GM04503 (cell line): ENCODE measurements at regions not wholly inside any gene's neighbourhood (a gene's known extent, or its start where the extent isn't known, plus 50 kb on each side); places are given as distances from the start of the nearest gene placed in this dataset.
A peak's percentile ranks its signal among the peaks of the same experiment; 100 is the strongest.

ENCODE experiments used
- DNase-seq: peaks from one replicate; pipeline ENCODE4 v3.0.0-alpha.2; 2012; ENCODE audit warnings: low read depth

DNA sequence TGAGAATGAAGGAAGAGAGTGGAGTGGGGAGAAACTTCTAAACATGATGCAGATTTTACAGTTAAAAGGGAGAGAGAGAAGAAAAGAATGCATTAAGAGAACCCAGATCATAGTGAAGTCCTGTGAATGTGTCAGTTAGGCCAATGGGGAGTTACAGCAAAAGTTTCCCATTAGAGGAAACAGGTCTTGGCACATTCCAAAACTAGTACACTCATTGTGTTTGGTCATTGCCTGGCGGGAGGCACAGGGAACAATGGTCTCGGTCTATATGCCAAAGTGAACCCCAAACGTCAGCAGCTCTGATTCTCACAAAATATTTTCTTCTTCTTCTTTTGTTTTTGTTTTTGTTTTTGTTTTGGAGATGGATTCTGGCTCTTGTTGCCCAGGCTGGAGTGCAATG lies 284.5 kb upstream of the CTSO start:
- DNase-seq = no peak

DNA sequence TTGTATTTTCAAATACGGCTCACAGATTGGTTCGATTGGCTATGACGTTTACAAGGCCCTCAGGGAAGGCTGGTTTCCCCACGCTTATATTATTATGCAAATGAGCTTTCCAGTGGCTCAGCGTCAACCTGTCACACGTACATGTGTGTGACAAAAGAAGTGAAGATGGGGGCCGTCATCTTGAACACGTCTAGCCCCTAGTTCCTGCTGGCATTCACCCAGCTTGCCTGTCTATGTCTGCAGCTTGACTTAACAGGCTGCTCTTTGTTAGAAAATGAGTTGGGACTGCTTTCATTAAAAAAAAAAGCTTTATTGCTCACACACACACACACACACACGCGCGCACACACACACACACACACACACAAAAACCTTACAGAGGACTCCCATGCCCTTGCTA lies 283.6 kb upstream of the CTSO start:
- no peak for DNase-seq

DNA sequence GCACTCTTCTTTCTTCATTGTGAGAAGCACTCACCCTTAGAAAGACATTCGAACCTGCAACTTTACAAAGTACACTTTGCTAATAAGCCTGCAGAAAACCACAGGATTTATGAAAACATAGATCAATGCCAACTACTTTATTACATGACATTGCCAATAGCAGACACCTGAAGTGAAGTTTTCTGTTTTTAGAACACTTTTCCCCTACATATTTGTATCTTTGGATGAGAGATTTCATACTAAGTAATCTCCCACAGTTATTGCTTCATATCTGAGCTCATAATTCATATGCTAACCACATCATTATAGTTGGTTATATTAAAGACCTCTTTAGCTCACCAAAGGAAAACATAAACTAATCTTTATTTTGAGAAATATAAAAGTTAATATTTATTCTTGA lies 276.5 kb upstream of the CTSO start:
- peak; percentile 11 for DNase-seq

DNA sequence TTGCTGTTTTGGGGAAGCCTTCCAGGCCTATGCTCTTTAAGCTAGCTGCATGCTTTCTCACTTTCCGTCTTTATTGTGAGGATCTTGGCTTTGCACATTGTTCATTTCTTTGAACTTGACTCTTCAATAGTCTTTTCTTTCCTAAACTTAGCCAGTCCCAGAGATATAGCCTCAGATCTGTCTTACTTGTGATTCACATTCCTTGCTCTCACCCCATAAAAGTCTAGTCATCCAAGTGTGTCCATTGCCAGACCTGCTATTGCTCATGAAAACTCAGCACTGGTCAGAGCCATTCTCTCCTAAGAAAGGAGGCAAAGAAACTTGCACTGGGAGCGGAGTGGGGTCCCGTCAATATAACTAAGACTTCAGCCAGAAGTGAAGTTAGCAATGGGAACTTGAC lies 275.0 kb upstream of the CTSO start:
- DNase-seq = peak; percentile 7

DNA sequence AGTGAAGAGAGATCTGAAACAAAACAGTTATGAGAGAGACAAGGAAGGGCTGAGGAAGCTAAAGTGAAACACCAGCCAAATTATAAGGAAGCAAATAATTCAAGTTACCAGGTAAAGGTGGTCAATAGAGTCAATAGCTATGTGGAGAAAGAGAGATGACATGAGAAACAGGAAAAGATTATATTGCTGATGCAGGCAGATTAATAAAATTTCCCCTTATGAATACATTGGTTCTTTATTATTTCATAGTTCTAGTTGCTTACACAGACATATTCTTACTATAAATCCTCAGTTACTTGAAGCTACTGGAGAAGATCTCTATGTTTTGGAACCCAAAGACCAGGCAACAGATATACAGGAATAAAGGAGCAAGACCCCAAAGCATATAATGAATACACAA lies 273.7 kb upstream of the CTSO start:
- DNase-seq = no peak

DNA sequence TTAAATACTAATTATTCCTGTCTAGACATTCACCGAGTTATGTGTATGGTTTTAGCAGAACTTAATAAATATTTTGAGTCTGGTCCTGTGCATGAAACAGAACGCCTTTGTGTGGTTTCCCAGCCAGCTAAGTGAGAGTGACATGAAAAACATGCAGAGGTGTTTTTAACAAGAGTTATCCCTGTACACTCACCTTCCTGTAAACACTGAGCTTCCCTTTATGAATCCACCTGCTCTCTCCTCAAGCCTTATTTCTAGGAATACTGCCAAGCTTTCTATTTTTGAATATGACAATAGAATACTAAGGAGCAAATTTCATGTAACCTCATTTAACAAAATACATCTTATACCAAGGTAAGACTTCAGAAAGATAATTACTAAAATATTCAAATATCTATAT lies 270.3 kb upstream of the CTSO start:
- no peak for DNase-seq

DNA sequence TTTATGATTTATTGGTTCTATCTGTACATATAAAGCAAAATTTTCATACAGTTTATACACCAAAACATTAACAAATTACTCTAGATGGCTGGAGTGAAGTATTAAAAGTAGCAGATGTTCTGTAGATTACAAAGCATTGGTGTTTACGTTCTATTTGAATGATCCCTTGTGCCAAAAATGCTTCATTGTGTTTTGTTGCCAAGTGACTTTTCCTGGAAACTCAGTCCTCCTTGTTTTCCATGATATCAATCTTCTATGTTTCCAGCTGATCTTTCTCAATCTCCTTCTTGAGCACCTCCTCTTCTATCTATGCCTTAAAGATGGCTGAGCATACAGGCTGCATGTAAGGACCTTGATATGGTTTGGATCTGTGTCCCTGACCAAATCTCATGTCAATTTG lies 263.6 kb upstream of the CTSO start:
- DNase-seq = no peak

DNA sequence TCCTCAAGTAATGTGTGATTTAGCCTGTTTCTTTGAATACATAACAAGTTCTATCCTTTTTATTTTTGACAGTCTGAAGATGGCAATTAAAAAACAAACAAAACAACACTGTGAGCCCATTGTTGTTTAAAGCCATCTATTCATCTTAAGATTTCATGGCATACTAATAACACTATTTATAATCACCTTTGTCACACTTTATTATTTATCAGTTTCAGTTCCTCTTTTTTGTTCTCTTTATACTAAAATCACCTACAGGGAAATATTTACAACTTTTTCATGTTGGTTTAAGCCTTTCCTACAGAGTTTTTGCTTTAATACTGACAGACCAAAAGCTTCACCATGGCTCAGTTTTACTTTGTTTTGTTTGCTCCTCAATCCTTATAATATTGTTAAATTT lies 247.4 kb upstream of the CTSO start:
- DNase-seq = no peak

DNA sequence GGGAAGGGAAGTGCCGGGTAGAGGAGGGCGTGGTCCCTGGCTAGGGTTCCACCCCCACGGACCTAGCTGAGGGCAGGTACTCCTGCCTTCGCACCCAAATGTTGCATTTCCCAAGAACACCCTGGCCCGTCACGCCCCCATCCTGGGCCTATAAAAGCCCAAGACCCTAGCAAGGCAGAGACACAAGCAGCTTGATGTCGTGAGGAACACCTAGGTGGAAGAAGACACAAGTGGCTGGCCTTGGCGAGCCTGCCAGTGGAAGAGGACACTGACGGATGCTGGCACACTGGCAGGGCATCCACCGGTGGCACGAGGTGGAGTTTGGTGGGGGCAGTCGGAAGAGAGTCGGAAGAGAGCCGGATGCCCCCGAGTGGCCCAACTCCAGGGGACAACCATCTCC lies 244.8 kb upstream of the CTSO start:
- no peak for DNase-seq

DNA sequence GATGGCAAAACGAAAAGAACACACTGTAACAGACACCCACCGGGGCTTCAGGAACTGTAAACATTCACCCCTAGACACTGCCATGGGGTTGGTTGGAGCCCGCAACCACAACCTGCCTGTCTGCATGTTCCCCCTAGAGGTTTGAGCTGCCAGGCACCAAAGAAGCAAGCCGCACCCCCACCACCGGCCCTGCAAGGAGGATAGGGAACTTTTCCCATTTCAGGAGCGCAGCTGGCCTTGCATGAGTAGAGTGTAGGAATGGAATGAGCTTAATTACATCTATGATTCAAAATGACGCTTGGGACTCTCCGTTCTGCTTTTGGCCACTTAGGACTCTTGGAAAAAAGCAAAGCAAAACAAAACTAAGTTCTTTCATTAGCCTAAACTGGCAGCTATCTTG lies 243.6 kb upstream of the CTSO start:
- no peak for DNase-seq

DNA sequence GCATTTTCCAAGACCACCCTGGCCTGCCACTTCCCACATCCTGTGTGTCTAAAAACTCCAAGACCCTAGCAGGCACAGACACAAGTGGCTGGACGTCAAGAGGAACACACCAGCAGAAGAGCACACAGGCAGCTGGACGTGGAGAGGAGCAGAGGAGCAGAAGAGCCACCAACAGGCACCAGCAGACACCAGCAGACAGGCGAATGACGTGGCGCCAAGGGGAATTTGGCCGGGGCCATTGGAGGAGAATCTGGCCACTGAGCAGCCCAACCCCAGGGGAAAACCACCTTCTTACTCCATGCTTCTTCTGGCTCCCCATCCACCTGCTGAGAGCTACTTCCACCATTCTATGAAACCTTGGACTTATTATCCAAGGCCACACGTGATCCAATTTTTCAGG lies 243.1 kb upstream of the CTSO start:
- DNase-seq = no peak

DNA sequence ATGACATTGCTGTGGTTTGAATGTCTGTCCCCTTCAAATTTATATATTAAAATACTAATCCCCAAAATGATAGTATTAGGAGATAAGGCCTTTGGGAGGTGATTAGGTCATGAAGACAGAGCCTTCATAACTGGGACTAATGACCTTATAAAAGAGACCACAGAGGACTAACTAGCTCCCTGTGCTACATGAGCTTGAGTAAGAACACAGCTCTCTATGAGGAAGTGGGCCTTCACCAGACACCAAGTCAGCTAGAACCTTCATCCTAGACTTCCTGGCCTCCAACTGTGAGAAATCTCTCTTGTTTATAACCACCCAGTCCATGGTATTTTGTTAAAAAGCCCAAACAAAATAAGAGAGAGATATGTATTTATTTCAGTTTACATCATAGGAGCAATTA lies 242.2 kb upstream of the CTSO start:
- DNase-seq = no peak

DNA sequence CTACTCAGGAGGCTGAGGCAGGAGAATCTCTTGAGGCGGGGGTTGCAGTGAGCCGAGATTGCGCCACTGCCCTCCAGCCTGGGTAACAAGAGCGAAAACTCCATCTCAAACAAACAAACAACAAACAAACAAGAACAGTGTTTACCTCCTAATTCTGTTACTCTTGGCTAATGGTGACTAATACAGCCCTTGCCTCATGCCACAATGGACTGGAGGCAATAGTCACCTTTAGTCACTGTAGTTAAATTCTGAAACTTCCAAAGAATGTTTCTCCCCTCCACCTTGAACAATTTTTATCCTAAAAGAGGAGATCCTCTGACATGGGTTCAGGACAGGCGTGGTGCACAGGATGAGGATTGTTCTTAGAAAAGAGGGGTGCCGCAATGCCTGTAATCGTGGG lies 241.2 kb upstream of the CTSO start:
- no peak for DNase-seq

DNA sequence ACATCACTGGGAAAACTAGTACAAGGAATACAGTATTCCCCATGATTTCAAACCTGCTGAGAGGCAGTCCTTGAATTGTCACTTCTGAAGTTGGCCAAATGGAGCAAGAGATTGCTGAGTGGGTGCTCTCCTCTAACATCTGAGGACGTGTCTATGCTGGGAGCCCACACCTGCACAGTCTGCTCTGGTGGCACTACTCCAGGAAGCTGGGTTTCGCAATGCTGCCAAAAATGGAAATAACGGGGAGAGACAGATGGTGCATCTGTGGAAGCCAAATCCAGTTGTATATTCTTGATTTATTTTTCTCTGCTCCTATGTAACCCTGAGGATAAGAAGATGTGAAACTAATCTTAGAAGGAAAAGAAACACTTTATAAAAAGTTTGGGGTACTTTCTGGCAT lies 240.1 kb upstream of the CTSO start:
- no peak for DNase-seq

DNA sequence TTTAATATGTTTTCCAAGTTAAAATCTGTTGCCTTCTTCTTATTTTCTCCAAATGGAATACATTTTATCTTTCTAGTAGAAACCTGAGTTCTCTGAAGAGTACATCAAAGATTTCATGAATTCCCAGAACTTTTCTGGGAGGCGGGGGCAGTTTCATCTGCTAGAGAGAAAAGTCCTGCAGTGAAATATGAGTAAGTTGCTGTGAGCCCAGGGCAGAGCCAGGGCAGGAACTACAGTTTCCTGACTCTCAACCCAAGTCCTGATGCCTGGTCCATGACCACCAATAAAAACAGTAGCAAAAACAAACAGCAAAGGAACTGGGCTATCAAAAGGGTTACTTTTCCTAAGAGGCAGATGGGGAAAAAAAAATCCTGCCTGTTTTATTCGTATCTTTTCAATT lies 239.4 kb upstream of the CTSO start:
- no peak for DNase-seq

DNA sequence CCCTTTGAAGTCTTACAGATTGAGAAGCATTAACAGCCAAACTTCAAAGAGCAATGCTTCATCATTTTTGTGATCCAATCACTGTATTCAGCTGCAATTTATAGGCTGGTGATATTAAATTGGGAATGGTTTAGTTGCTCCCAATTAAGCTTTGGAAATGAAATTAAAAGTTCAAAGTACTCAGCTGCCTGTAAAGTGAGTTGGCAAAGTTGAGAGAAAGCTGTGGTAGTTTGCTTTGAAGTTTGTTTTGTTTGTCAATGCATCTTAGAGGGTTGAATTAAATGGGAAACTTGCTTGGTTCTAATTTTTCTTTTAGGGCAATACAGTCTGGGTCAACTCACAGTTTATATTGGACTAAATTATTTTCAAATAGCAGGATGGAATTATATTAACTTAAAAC lies 238.4 kb upstream of the CTSO start:
- DNase-seq = no peak

DNA sequence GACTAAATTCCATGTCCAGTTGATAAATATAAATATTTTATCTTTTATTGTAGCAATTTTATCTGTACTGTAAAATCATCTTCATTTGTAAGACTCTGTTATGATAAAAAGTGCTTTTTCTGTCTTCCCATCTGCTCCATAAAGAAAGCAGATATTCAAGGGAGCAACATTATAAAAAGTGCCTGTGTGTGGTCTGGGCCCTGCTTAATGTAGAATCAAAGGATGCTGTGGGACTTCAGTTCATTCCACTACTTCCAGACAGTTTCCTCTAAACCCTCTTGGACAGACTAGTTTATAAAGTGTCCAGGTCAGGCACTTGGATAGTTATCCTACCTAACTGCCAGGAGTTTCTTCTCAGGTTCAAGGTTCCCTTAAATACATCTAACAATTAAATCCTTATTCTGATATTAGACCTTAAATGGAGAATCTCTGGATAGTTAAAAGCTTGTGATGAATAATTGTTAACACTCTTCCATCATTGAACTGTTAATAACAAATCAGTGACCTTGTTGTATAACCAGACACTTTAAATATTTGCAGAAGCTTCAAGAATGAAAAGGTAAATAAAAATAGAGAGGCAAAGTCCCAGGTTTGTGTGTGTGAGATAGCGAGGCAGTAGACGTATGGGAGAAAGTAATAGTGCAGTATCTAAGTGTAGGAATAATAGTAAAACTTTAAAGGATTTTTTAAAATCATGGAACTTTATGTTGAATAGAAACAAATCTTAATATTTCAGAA lies 237.5 kb upstream of the CTSO start:
- no peak for DNase-seq

DNA sequence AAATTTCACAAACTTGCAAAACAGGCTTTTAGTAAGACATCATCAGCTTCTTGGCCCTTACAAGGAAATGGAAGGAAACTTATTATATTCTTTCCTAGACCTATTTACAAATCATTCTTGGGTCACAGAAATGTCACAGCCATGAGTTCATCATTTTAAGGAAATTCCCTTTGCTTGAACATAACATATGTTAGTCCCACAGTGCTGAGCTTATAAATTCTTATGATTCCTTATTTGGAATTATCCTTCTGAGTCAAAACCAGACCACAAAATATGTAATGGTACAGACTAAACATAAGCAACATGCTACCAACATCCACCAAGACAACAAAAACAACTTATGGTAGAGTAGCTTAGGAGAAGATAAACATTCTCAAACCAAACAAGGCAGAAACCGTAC lies 236.9 kb upstream of the CTSO start:
- peak; percentile 37 for DNase-seq

DNA sequence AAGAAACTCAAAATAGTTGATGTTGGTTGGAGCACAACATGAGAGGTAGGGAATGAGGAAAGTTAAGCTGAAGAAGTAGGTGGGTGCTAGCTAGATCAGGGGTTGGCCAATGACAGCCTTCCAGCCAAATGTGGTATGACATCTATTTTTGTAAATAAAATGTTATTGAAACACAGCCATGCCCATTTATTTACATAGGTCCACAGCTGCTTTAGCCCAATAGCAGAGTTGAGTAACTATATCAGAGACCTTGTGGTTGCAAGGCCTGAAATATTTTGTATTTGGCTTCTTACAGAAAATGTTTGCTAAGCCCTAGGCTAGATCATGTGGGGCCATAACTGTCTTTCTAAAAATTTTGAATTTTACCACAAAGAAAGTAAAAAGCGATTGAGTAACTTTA lies 234.9 kb upstream of the CTSO start:
- DNase-seq = no peak

DNA sequence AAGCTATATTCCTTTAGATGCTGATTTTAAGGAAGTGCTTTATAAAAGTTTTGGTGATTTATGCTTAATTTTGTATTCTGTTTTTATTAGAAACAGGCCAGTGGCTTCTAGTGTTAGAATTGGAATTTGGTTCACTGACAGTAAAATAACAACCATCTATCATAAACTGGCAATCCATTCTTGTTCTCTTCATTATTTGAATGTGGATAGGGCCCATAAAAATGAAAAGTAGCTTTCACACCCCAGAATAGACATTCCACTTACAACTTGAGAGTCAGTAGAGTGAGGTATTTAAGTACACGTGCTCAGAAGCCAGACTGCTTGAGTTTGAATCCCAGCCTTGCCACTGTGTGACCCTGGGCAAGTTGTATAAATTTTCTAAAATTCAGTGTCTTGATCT lies 232.4 kb upstream of the CTSO start:
- no peak for DNase-seq

DNA sequence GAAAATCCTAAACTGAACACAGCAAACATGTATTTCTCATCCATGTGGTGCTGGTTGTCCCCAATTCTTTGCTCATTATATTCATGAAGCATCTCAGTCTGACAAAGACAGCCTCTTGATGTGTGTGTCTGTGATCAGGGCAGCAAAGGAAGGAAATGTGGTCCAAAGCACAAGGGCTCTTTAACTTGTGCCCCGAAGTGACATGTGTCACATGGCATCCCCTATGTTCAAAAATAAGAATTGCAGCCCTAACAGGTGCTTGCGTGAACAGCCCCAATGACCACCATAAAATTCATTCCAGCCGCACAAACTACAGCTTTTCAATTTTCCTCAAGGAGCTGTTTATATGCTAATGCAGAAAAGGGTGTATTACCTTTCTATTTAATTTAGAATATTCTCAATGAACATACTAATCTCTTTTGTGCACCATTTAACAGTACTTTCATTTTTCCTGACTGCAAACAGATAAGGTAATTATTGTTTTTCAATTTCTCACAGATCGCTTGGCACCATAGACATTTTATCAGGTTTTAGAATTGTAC lies 231.9 kb upstream of the CTSO start:
- no peak for DNase-seq

DNA sequence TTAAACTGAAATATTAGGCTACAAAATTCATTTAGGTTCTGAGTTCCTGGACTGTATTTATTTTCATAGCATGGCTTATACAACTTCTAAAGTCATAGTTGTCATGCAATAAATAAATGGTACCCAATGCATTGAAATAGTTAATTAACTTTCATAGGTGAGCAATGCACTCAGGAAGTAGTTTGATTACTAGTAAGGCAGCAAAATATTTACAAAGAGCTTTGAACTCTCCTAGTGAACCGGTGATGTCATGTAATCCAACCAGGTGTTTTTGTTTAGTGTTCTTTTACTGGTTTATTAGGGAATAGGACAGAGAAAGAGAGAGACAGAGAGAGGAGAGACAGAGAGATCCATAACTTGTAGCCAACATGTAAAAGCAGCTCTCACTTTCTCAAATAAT lies 228.6 kb upstream of the CTSO start:
- DNase-seq = no peak

DNA sequence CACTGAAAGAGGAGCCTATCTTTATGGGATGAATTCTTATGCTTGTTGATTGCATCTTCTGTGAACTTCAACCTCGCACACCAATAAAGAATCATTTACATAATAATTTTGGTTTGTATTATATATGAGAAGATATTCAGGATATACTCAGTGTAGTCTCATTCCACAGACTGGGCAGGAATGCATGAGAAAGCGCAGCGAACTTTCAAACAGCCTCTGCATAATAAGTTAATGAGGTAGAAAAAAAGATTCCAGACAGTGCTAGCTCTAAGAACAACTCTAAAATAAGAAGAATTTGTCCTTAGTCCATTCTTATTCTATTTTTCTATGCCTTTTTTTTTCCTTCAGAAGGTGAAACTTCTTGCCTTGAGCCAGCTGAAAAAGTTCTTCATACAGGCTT lies 224.3 kb upstream of the CTSO start:
- DNase-seq = no peak

DNA sequence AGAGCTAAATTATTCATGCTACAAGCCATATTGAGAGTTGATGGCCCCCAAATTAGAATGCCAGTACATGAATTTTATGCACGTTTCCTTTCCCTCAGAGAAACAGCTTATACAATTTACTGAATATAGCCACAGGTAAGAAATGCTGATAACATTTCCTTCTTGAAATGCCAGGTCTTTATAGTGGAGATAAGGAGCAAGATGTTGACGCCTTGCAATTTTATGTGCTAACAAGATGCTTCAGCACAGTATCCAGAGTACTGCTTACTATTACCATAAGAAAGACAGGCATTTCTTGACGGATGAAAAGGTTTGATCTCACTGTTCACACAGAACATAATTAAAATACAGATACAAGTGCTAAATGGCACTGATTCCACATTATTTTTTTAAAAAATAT lies 223.2 kb upstream of the CTSO start:
- DNase-seq = no peak

DNA sequence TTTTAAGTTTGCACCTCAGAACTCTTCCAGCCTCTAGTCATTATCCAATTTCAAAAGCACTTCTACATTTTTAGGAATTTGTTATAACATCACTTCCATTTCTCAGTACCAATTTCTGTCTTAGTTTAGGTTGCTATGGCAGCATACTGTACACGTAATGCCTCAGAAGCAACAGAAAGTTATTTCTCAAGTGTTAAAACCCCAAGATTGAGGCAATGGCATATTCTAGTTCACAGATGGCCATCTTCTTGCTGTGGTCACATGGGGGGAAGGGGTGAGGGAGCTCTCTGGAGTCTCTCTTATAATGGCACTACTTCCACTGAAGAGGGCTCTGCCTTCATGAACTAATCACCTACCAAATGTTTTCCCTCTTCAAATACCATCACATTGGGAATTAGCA lies 220.3 kb upstream of the CTSO start:
- DNase-seq = no peak
